ENCODE measurements at regions not wholly inside any gene's neighbourhood (a gene's known extent, or its start where the extent isn't known, plus 50 kb on each side); places are given as distances from the start of the nearest gene placed in this dataset.

DNA sequence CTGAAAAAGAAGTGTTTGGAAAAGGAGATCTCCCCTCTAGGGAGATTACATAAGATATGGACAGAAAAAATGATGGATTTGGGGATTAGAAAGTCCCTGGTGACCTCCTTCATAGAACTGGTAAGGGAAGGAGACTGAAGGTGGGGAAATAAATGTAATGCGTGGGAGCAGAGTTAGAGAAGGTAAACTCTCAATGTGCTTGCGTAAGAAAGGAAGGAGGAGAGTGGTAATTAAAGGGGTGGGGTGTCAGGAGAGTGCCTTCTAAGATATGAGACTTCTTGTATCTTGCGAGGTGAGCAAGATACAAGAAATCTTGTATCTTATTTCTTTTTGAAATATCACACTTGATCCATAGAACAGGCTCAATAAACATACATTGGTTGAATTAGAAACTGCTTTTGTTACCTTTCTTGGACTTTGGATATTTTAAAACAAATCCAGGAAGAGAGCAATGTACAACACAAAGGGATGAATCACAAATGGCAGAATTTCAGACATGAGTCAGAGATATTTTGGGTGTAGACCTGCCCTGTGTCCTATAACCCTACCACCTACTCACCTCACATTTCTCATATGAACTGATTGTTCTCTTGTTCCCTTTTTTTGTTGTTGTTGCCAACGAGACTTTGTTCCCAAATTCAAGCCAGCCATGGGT is 342.4 kb downstream of the INSIG2 start:
- Histone ChIP-seq H3K27ac (no peak overlapping the region), H3K36me3 (replicated peaks; ENCODE audit: insufficient read depth, low read depth) (no peaks in the 10 kb centered on the region), H4K20me1 (ENCODE audit: insufficient read depth, poor library complexity, severe bottlenecking) (no peaks in the 10 kb centered on the region), H2AFZ (no peak overlapping the region), H3K4me1 (ENCODE audit: insufficient read depth) (no peaks in the 10 kb centered on the region), H3K9me3 (ENCODE audit: low read depth) (no peaks in the 10 kb centered on the region), H3K79me2 (no peaks in the 10 kb centered on the region), H3K4me2 (no peak overlapping the region), H3K27me3 (peaks cover 16% of the 10 kb centered on the region), H3K9me2 (replicated peaks; ENCODE audit: insufficient read depth) (no peaks in the 10 kb centered on the region), H3K4me3 (no peak overlapping the region)
- TF ChIP-seq EZH2 (IDR thresholded peaks at IDR 0.05; ENCODE audit: borderline replicate concordance) (no peak), EZH2phosphoT487 (IDR thresholded peaks at IDR 0.05; ENCODE audit: low read depth, severe bottlenecking, unreplicated experiment) (no peak)
- TF ChIP-seq, protein P1, sequence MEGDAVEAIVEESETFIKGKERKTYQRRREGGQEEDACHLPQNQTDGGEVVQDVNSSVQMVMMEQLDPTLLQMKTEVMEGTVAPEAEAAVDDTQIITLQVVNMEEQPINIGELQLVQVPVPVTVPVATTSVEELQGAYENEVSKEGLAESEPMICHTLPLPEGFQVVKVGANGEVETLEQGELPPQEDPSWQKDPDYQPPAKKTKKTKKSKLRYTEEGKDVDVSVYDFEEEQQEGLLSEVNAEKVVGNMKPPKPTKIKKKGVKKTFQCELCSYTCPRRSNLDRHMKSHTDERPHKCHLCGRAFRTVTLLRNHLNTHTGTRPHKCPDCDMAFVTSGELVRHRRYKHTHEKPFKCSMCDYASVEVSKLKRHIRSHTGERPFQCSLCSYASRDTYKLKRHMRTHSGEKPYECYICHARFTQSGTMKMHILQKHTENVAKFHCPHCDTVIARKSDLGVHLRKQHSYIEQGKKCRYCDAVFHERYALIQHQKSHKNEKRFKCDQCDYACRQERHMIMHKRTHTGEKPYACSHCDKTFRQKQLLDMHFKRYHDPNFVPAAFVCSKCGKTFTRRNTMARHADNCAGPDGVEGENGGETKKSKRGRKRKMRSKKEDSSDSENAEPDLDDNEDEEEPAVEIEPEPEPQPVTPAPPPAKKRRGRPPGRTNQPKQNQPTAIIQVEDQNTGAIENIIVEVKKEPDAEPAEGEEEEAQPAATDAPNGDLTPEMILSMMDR (IDR thresholded peaks at IDR 0.05; ENCODE audit: poor library complexity): no peak
- DNase-seq (ENCODE audit: low spot score): no peak
- whole genome bisulfite sequencing (ENCODE audit: low lambda C conversion rate, missing lambda C conversion rate): 84% methylated on average over 4 of the region's 4 CpGs

DNA sequence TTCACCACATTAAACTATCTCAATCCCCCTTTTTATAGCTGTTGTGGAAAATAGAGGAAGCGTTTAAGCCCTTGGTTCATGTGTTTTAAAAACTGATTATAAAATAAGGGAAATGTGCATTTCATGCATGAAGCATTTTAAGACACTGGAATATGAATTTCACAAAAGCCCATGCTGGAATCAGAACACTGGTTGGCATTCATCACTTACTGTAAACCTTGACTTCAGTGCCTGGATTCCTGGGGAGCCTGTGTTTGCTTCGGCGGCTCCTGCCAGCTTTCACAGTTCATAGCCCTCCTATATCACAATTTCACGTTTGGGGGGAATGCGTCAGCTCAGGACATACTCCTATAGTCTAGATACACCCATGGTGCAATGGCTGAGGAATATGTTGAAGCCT is 336.9 kb downstream of the INSIG2 start:
- 81% methylated on average over 5 of the region's 5 CpGs for WGBS (ENCODE audit: low lambda C conversion rate, missing lambda C conversion rate)
- no peak overlapping the region for H2AFZ ChIP-seq
- DNase-seq (ENCODE audit: low spot score): no peak
- no peak overlapping the region for H3K27ac ChIP-seq
- no peaks in the 10 kb centered on the region for H3K4me1 ChIP-seq (ENCODE audit: insufficient read depth)
- TF ChIP-seq, protein P1 (IDR thresholded peaks at IDR 0.05; ENCODE audit: poor library complexity): no peak
- TF ChIP-seq EZH2phosphoT487 (IDR thresholded peaks at IDR 0.05; ENCODE audit: low read depth, severe bottlenecking, unreplicated experiment) (no peak), EZH2 (IDR thresholded peaks at IDR 0.05; ENCODE audit: borderline replicate concordance) (no peak)
- no peaks in the 10 kb centered on the region for H3K79me2 ChIP-seq
- no peaks in the 10 kb centered on the region for H3K9me3 ChIP-seq (ENCODE audit: low read depth)
- H4K20me1 ChIP-seq (ENCODE audit: insufficient read depth, poor library complexity, severe bottlenecking): no peaks in the 10 kb centered on the region
- no peaks in the 10 kb centered on the region for H3K9me2 ChIP-seq (replicated peaks; ENCODE audit: insufficient read depth)
- H3K4me3 ChIP-seq: no peak overlapping the region
- H3K4me2 ChIP-seq: no peak overlapping the region
- no peaks in the 10 kb centered on the region for H3K36me3 ChIP-seq (replicated peaks; ENCODE audit: insufficient read depth, low read depth)
- H3K27me3 ChIP-seq: peaks cover 39% of the 10 kb centered on the region

DNA sequence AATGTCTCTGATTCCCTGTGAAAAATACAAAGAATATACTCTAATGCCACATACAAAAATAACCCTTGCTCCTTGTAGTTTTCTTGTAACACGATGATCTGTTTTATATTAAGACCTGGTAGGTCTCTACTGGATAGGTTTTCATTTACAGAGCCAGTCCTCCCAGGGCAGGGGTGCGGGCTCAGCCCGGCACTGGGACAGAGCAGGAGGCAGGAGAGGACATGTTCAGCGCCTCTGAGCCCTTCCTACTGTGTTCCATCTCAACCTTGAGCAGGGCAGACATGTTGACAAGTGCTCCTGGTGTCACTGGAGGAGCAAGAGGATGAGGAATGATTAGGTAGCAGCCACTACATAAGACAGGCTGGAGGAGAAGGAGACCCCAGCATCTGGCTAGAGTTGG is 335.5 kb downstream of the INSIG2 start:
- 88% methylated on average over 4 of the region's 4 CpGs for WGBS (ENCODE audit: low lambda C conversion rate, missing lambda C conversion rate)
- no peak overlapping the region for H2AFZ ChIP-seq
- H3K9me2 ChIP-seq (replicated peaks; ENCODE audit: insufficient read depth): no peaks in the 10 kb centered on the region
- no peaks in the 10 kb centered on the region for H4K20me1 ChIP-seq (ENCODE audit: insufficient read depth, poor library complexity, severe bottlenecking)
- no peak overlapping the region for H3K4me3 ChIP-seq
- H3K4me2 ChIP-seq: no peak overlapping the region
- H3K27me3 ChIP-seq: peaks cover 31% of the 10 kb centered on the region
- no peak for TF ChIP-seq EZH2phosphoT487 (IDR thresholded peaks at IDR 0.05; ENCODE audit: low read depth, severe bottlenecking, unreplicated experiment)
- TF ChIP-seq, protein P1 (IDR thresholded peaks at IDR 0.05; ENCODE audit: poor library complexity): no peak
- no peak for TF ChIP-seq EZH2 (IDR thresholded peaks at IDR 0.05; ENCODE audit: borderline replicate concordance)
- no peaks in the 10 kb centered on the region for H3K79me2 ChIP-seq
- DNase-seq (ENCODE audit: low spot score): no peak
- H3K4me1 ChIP-seq (ENCODE audit: insufficient read depth): no peaks in the 10 kb centered on the region
- no peaks in the 10 kb centered on the region for H3K36me3 ChIP-seq (replicated peaks; ENCODE audit: insufficient read depth, low read depth)
- no peaks in the 10 kb centered on the region for H3K9me3 ChIP-seq (ENCODE audit: low read depth)
- H3K27ac ChIP-seq: no peak overlapping the region

Measured in hepatocyte (in vitro differentiated cells).